Embryonic facial prominence (tissue), 1 donor: ENCODE measurements at regions not wholly inside any gene's neighbourhood (a gene's known extent, or its start where the extent isn't known, plus 50 kb on each side); places are given as distances from the start of the nearest gene placed in this dataset.
A peak's percentile ranks its signal among the peaks of the same experiment; 100 is the strongest.
"Not testable (repeated sequence)": the region's sequence is repeated elsewhere in the genome, so short reads cannot be mapped to it uniquely, and the experiment has no call there.

ENCODE experiments used
- DNase-seq: peaks from one replicate; pipeline ENCODE4 v3.0.0-alpha.2; 2016; ENCODE audit errors: extremely low spot score

- no peak for DNase-seq
These were observed 129.7 kb upstream of the SLC4A4 start for GRCh38 chr4:71209161-71209560.

GRCh38 chr4:71210823-71211222 is 128.0 kb upstream of the SLC4A4 start:
- DNase-seq = no peak

- no peak for DNase-seq
These were observed 127.1 kb upstream of the SLC4A4 start for GRCh38 chr4:71211748-71212147.

DNA sequence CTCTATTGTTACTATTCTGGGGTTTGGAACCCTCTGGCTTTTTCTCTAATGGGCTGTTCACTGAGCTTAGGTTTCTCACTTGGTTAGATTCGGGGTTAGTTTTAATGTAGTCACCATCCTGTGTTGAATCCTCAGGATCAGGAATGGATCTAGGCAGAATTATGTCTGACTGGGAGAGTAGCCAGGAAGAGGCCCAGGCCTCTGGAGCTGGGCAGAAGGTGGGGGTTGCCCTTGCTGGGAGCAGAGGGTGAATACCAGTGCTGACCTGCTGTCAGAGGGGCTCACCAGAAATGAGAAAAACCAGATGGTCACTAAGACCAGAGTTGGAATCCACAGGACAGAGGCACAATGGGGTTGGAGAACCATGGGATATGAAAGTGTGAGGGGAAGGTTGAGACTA is 126.6 kb upstream of the SLC4A4 start:
- no peak for DNase-seq

DNA sequence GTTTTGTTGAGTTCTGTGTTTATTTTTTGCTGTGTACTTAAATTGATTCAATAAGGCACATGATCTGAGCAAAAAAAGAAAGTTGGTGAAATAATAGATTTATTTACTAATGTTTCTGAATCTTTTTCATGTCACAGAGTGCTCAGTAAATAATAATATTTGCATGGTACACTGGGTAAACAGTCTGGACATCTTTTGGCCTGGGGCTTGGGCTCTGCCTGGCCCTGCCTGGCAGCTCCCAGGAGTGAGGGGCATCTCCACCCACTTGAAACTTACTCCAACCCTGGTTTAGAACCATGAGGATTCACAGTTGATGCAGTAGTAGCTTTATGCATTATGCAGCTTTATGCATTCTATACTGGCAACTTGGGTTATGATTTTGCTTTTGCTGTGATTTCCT is 124.2 kb upstream of the SLC4A4 start:
- no peak for DNase-seq

GRCh38 chr4:71216316-71216959 is 122.4 kb upstream of the SLC4A4 start:
- no peak for DNase-seq

DNA sequence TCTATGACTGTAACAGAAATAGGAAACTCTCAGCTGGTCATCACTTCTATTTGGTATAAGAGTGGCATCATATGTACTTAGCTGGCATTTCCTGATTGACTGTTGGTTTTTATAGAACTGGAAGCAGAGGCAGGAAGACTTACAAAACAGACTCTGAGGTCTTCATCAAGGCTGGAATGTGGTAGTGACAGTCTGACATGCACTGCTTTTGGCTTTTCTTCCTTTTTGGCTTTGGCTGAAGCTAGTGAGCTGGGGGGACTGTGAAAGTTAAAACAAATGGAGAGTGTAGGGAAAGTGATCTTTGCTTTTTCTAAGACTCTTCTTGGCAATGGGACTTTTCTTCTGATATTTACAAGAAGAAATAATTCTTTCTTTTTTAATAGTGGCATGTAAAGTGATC is 121.1 kb upstream of the SLC4A4 start:
- no peak for DNase-seq

DNA sequence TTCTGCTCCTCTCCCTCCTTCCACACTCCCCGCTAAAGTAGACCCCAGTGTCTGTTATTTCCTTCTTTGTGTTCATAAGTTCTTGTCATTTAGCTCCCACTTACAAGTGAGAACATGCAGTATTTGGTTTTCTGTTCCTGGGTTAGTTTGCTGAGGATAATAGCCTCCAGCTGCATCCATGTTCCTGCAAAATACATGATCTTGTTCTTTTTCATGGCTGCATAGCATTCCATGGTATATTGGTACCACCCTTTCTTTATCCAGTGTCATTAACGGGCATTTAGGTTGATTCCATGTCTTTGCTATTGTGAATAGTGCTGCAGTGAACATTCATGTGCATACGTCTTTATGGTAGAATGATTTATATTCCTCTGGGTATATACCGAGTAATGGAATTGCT is 118.0 kb upstream of the SLC4A4 start:
- DNase-seq = not testable (repeated sequence)

- no peak for DNase-seq
These were observed 117.0 kb upstream of the SLC4A4 start for GRCh38 chr4:71221510-71222466.

DNA sequence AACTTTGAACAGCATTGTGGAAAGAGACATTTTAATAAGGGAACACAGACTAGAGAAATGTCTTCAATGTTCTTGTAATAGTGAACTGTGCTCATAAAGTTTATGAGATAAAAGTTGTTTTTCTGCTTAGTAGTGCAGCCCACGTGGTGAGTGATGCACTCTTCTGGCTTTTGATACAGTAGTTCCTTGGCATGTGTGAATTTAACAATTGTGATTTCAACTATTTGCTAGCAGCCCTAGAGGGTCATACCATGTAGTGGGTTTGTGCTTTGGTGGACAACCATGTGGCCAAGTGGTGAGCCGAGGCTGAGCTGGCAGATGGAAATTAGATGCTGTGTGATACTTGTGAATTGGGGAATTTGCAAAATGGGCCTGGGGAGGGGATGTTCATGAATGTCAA is 116.2 kb upstream of the SLC4A4 start:
- DNase-seq = no peak

DNA sequence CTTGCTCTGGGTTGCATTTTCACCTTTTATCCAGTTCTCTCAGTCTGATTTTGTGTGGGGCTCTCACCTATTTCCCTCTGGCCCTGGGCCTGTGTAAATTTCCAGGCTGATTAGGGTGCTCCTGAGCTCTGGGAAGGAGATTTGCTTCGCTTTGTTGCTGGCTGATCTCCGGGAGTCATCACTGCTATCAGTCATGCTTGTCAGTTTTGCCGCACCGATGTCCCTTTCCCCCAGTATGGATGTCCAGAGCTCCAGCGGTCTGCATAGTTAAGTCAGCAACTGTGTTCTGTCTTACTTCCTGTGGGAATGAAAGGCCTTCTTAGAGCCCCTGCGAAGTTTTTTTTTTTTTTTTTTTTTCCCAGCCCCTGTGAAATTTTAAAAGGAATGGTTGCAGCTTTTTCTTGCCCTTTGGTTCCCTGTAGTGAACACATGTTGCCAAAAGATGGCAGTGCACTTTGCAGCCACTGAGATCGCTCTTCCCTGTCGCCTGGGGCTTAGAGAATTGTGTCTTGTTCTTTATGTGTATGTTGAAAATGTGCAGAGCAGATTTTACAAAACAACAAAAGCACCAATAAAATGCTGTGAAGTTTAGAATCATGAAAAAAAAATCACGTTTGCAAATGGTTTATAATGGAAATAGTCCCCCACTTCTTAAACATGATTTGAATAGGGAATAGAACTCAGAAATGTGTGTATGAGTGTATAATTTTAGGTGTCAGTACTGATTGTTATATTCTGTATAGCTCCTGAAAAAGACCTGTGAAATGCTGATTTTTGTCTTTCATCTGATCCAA is 109.1 kb upstream of the SLC4A4 start:
- peak; percentile 58 for DNase-seq

DNA sequence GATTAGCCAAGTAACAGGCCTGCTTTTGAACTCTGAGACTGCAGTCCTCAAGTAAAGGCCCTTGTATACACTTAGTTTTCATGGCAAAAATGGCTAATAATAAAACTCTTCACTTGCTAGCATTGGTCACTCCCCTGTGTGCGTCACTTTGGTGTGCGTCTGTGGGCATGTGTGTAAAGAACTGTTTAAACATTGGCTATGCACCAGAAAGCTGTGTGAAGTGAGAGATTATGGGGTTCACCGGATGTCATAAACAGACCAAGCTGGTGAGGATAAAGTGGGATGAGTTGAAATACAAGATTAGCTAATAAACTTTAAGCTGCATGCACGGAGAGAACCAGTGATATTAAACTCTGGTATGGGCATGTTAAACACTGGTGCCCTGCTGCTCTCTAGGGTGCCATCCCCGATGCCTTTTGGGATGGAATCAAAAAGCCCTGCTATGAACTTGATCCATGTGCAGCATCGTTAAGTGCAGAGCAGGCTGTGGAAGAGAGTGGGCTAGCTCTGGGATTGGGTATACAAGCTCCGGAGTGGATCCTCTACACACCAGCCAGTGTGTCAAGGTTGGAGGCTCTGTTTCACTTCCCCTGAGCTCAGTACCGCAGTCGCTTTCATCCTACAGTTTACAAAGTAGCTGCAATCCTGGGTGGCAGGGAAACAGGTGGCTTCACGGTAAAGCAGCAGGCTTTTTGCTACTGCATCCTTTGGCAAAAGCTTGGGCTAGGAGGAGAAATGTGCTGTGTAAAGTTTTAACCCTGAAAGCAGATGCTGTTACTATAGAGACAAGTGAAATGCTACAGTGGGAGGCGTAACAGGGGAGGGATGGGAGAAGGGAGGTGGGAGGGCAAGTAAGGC is 108.3 kb upstream of the SLC4A4 start:
- DNase-seq = no peak

DNA sequence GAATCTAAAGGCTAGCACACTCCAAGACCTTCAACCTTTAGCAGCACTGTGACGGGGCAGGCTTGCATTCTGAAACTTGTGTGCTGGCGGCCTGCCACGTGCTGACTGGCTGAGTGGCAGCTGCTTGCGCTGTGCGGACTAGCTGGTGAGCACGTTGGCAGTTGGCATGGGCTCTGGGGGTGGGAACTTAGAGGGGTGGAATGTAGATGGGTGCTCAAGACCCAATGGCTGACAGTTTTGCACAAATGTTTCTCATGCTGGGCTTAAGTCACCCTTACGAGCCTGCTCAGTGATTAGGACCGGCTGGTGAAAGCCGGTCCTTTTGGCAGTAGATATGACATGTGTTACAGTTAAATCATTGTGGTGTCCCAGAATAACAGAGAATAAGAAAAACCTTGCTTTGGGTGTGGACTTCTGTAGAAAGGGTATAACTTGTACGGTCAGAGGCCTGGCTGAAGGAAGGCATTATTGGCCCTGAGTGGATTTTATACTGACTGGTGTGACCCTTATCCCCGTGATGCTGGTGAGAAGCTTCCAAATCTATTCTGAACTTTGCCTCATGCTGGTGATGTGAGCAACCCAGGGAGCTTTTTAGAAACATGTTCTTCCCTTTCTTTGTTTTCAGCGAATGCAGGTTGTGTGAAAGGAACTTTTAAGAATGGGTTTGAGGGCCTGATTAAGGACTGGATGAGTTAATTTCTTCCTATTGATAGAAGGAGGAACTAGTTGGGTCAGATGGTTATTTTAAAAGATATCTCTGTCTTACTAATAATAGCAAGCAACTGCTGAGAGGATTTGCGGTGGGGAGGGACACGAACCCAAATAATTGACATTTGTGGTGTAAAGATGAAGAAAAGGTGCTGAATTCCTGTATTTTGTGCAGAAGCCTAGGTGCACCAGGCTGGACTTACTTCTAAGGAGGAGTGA is 107.4 kb upstream of the SLC4A4 start:
- no peak for DNase-seq

DNA sequence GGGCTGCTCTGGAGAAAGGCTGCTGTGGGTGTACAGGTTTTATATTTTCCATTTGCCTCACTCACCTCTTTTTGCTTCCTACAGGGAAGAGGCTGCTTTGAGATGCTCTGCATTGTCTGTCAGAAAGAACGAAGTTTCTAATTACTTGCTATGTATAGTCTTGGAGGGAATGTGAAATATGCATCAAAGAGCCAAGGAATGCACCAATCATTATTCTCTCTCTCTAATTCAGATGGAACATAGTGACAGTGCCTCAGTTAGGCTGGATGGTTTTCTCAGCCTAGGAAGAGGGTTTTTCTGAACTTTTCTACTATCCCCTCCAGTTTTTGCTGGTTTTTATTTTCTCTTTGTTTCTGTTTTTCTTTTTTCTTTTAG is 106.8 kb upstream of the SLC4A4 start:
- no peak for DNase-seq

- DNase-seq = no peak
These were observed 106.0 kb upstream of the SLC4A4 start for GRCh38 chr4:71232846-71233245.

DNA sequence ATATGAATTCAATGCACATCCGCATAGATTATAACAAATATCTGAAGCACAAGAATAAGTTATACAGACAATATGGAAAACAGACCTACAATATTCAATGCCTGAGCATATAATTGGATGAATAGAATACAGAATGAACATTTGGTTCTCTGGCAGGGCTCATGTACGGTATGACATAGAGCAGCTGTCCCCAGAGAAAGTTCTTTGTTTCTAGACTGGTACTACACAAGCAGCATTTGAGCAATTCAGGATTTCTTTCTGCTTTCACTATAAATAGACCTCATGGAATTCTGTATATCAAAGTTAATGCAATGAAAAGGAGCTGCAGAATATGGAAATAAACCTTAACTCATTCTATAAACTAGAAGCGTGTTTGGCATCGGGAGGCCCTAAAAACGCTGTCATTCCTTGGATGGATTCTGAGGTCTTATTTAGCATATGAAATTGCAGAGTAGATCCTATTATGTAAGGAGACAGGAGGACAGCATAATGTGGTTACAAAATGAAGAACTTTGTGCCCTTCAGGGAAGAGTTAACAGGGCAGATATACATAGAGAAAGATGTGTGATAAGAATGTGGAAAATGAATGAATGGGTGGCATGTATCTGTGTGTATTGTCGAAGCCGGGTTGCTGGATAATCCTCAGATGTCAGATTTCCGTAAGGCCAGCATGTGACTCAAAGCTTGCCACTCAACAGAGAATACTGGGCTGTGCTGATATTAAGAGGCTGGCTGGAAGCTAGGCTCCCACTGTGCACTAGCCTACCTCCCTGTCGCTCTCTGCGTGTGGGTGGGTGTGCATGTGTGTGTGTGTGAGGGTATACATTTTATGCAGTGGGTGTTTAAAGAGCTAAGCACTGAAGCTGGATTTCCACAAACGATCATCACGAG is 103.3 kb upstream of the SLC4A4 start:
- DNase-seq = peak; percentile 28

DNA sequence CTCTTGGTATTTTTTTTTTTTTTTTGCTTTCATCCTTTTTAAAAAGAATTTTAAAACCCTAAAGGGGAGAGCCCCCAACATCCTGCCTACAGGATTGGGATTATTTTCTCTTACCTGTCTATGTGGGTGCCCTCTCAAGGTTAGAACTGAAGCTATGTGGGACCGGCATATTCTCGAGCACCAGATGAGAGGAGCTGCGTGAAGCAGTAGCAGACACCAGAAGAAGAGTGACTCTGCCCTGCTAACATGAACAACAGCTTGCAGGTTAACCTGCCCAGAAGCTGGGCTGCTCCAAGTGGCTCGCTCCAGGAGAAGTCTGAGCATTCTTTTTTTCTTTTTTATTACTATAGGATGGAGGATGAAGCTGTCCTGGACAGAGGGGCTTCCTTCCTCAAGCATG is 102.6 kb upstream of the SLC4A4 start:
- no peak for DNase-seq

- no peak for DNase-seq
These were observed 101.2 kb upstream of the SLC4A4 start for GRCh38 chr4:71237641-71238040.

DNA sequence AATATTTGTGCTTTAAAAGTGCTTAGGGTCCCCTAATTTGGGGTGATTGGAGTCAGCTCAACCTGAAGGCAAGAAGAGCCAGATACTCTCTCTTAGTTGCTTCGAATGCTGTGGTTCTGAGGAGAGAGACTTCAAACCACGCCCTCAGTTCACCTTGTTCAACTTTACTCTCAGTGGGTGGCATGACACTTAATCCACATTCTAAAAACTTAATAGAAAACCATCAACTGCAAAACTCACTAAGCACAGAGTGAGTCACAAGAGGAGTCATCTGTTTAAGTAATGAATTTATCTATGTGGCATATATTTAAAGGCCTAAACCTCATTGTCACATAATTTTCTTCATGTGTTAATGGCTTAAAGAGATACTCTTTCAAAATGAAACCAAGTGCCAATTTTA is 99.5 kb upstream of the SLC4A4 start:
- no peak for DNase-seq
